HEK293 (cell line): ENCODE measurements at regions not wholly inside any gene's neighbourhood (a gene's known extent, or its start where the extent isn't known, plus 50 kb on each side); places are given as distances from the start of the nearest gene placed in this dataset.

Experiments
- BCL11A ChIP-seq: fragments of 450-650 bp; formaldehyde crosslinking; IDR thresholded peaks from 2 replicates; pipeline ENCODE4 v1.5.1; 2016; ENCODE audit warnings: low read depth, missing biosample characterization, missing genetic modification characterization
- OSR2 ChIP-seq: fragments of 450-650 bp; formaldehyde crosslinking; IDR thresholded peaks from 2 replicates; pipeline ENCODE4 v1.5.1; 2016; ENCODE audit warnings: missing biosample characterization, missing genetic modification characterization
- TRIM28 ChIP-seq: IDR thresholded peaks from 2 replicates; pipeline ENCODE4 v1.6.1; 2011; ENCODE audit warnings: low read length, control low read depth, borderline replicate concordance
- ZNF221 ChIP-seq: fragments of 450-650 bp; formaldehyde crosslinking; IDR thresholded peaks from 2 replicates; pipeline ENCODE4 v1.5.1; 2017; ENCODE audit warnings: missing biosample characterization, missing genetic modification characterization, borderline replicate concordance
- ZNF24 ChIP-seq: fragments of 450-650 bp; formaldehyde crosslinking; IDR thresholded peaks from 2 replicates; pipeline ENCODE4 v1.5.1; 2016; ENCODE audit warnings: missing biosample characterization, missing genetic modification characterization
- ZNF610 ChIP-seq: fragments of 450-650 bp; formaldehyde crosslinking; IDR thresholded peaks from 2 replicates; pipeline ENCODE4 v1.5.1; 2016; ENCODE audit warnings: missing biosample characterization, missing genetic modification characterization, borderline replicate concordance
- ZNF670 ChIP-seq: fragments of 450-650 bp; formaldehyde crosslinking; IDR thresholded peaks from 2 replicates; pipeline ENCODE4 v1.5.1; 2016; ENCODE audit warnings: missing biosample characterization, missing genetic modification characterization, low read depth
- ZNF776 ChIP-seq: fragments of 450-650 bp; formaldehyde crosslinking; IDR thresholded peaks from 2 replicates; pipeline ENCODE4 v1.5.0; 2017; ENCODE audit warnings: missing biosample characterization, missing genetic modification characterization, borderline replicate concordance
- TF ChIP-seq, protein P1 (sequence below): fragments of 450-650 bp; formaldehyde crosslinking; IDR thresholded peaks from 2 replicates; pipeline ENCODE4 v1.5.1; 2016; ENCODE audit warnings: missing biosample characterization, missing genetic modification characterization
- TF ChIP-seq, protein P2 (sequence below): fragments of 450-650 bp; formaldehyde crosslinking; IDR thresholded peaks from 2 replicates; pipeline ENCODE4 v1.5.1; 2016; ENCODE audit warnings: missing biosample characterization, missing genetic modification characterization
- TF ChIP-seq, protein P3 (sequence below): fragments of 450-650 bp; formaldehyde crosslinking; IDR thresholded peaks from 2 replicates; pipeline ENCODE4 v1.5.1; 2016; ENCODE audit warnings: missing biosample characterization, missing genetic modification characterization

DNA sequence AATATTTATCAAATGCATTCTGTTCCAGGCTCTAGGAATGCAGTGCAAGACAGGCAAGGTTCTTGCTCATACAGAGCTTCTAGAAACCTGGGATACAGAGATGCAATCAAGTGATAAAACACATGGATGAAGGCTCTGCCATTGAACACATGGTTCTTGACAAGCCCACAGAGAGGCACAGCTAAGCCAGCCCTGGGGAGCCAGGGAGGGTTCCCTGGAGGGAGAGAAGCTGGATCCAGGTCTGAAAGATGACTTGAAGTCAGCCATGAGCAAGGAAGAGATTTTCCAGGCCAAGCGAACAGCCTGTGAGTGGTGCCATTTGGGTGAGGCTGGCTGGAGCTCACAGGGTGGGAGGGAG lies 66.2 kb downstream of the IRF2BPL start:
- TF ChIP-seq ZNF610 (tag by site-specific recombination) (no peak), ZNF24 (tag by site-specific recombination) (no peak), BCL11A (tag by site-specific recombination) (no peak), ZNF776 (no peak), TRIM28 (no peak), ZNF221 (tag by site-specific recombination) (no peak), ZNF670 (tag by site-specific recombination) (no peak), OSR2 (tag by site-specific recombination) (no peak)
- TF ChIP-seq, protein P1, sequence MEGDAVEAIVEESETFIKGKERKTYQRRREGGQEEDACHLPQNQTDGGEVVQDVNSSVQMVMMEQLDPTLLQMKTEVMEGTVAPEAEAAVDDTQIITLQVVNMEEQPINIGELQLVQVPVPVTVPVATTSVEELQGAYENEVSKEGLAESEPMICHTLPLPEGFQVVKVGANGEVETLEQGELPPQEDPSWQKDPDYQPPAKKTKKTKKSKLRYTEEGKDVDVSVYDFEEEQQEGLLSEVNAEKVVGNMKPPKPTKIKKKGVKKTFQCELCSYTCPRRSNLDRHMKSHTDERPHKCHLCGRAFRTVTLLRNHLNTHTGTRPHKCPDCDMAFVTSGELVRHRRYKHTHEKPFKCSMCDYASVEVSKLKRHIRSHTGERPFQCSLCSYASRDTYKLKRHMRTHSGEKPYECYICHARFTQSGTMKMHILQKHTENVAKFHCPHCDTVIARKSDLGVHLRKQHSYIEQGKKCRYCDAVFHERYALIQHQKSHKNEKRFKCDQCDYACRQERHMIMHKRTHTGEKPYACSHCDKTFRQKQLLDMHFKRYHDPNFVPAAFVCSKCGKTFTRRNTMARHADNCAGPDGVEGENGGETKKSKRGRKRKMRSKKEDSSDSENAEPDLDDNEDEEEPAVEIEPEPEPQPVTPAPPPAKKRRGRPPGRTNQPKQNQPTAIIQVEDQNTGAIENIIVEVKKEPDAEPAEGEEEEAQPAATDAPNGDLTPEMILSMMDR (tag by site-specific recombination): no peak
- TF ChIP-seq, protein P2, sequence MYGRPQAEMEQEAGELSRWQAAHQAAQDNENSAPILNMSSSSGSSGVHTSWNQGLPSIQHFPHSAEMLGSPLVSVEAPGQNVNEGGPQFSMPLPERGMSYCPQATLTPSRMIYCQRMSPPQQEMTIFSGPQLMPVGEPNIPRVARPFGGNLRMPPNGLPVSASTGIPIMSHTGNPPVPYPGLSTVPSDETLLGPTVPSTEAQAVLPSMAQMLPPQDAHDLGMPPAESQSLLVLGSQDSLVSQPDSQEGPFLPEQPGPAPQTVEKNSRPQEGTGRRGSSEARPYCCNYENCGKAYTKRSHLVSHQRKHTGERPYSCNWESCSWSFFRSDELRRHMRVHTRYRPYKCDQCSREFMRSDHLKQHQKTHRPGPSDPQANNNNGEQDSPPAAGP (tag by site-specific recombination): no peak
- TF ChIP-seq, protein P3, sequence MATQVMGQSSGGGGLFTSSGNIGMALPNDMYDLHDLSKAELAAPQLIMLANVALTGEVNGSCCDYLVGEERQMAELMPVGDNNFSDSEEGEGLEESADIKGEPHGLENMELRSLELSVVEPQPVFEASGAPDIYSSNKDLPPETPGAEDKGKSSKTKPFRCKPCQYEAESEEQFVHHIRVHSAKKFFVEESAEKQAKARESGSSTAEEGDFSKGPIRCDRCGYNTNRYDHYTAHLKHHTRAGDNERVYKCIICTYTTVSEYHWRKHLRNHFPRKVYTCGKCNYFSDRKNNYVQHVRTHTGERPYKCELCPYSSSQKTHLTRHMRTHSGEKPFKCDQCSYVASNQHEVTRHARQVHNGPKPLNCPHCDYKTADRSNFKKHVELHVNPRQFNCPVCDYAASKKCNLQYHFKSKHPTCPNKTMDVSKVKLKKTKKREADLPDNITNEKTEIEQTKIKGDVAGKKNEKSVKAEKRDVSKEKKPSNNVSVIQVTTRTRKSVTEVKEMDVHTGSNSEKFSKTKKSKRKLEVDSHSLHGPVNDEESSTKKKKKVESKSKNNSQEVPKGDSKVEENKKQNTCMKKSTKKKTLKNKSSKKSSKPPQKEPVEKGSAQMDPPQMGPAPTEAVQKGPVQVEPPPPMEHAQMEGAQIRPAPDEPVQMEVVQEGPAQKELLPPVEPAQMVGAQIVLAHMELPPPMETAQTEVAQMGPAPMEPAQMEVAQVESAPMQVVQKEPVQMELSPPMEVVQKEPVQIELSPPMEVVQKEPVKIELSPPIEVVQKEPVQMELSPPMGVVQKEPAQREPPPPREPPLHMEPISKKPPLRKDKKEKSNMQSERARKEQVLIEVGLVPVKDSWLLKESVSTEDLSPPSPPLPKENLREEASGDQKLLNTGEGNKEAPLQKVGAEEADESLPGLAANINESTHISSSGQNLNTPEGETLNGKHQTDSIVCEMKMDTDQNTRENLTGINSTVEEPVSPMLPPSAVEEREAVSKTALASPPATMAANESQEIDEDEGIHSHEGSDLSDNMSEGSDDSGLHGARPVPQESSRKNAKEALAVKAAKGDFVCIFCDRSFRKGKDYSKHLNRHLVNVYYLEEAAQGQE (tag by site-specific recombination): no peak
